Kidney (tissue), 13 donors: ENCODE measurements at regions not wholly inside any gene's neighbourhood (a gene's known extent, or its start where the extent isn't known, plus 50 kb on each side); places are given as distances from the start of the nearest gene placed in this dataset.

Experiments used
- DNase-seq, 5 donors: peaks; one replicate each; pipeline ENCODE4 v3.0.0-alpha.2; 2013 to 2020
- FAIRE-seq: peaks from 2 replicates; lab custom pipeline; 2012; peaks lifted over from hg19 to GRCh38; lab: Jason Lieb, UNC
- H3K27ac ChIP-seq, 2 donors: one replicate each; pipeline ENCODE4 v1.7.0; 2013; ENCODE audit warnings: low read depth in 2 of 2, low read length in 2 of 2, inconsistent platforms in 1 of 2
- H3K27me3 ChIP-seq: one replicate; pipeline ENCODE4 v1.7.1; 2013; ENCODE audit warnings: low read length, inconsistent platforms; ENCODE audit not compliant: control insufficient read depth, insufficient read depth
- H3K36me3 ChIP-seq, 3 donors: one replicate each; pipeline versions ENCODE4 v1.7.0 to v1.7.1; 2013; ENCODE audit warnings: low read length in 3 of 3, control low read depth in 1 of 3, inconsistent platforms in 1 of 3; ENCODE audit not compliant: insufficient read depth in 3 of 3, control insufficient read depth in 2 of 3
- H3K4me1 ChIP-seq, 3 donors: one replicate each; pipeline versions ENCODE4 v1.7.0 to v1.7.1; 2013; ENCODE audit warnings: low read length in 3 of 3, inconsistent platforms in 1 of 3, low read depth in 1 of 3; ENCODE audit not compliant: control insufficient read depth in 2 of 3, insufficient read depth in 2 of 3
- H3K4me3 ChIP-seq, 3 donors: one replicate each; pipeline versions ENCODE4 v1.7.0 to v1.8.1; 2013; ENCODE audit warnings: low read length in 3 of 3, control low read depth in 1 of 3, inconsistent platforms in 1 of 3
- H3K9ac ChIP-seq, 3 donors: one replicate each; pipeline versions ENCODE4 v1.7.0 to v1.7.1; 2013; ENCODE audit warnings: low read length in 3 of 3, control low read depth in 1 of 3, inconsistent platforms in 1 of 3
- H3K9me3 ChIP-seq, 3 donors: one replicate each; pipeline versions ENCODE4 v1.7.0 to v1.7.1; 2013; ENCODE audit warnings: low read length in 3 of 3, control low read depth in 1 of 3, inconsistent platforms in 1 of 3; ENCODE audit not compliant: control insufficient read depth in 2 of 3, insufficient read depth in 1 of 3
- CTCF ChIP-seq: IDR thresholded peaks from 3 replicates; pipeline ENCODE4 v1.5.1; 2012; ENCODE audit warnings: mild to moderate bottlenecking, moderate library complexity, borderline replicate concordance; ENCODE audit not compliant: insufficient read depth; ENCODE audit errors: extremely low read depth
- intact Hi-C: fragments of 100-400 bp; cut with DNase I; formaldehyde crosslinking; loops from one replicate; pipeline ENCODE4 v1.11.1; 2022
- donor health status: control.
- donor health status: control.
- donor health status: control.
- donor health status: control.
- donor health status: control.
- donor health status: DM: yes; HTN: yes; CAD: no.
- donor health status: Normal renal cell carcinoma (clear cell type).

GRCh38 chr4:89570931-89571330, 263.3 kb upstream of the GPRIN3 start:
- no peak for TF ChIP-seq CTCF
- Histone ChIP-seq H3K9me3 (no peaks in the 10 kb centered on the region), H3K4me1 (peaks cover 0 to 4% (median 0%) of the 10 kb centered on the region in 3 donors), H3K4me3 (no peak overlapping the region), H3K36me3 (no peaks in the 10 kb centered on the region), H3K9ac (no peak overlapping the region), H3K27me3 (no peaks in the 10 kb centered on the region), H3K27ac (no peak overlapping the region)
- FAIRE-seq: no peak
- intact Hi-C loops: no loop called here
- DNase-seq: no peak

GRCh38 chr4:89567936-89568335, 260.3 kb upstream of the GPRIN3 start:
- DNase-seq: peak in 1 of 5 donors; percentile 61
- intact Hi-C loops: no loop called here
- no peak for TF ChIP-seq CTCF
- Histone ChIP-seq H3K4me3 (no peak overlapping the region), H3K36me3 (no peaks in the 10 kb centered on the region), H3K9ac (no peak overlapping the region), H3K4me1 (peaks cover 0 to 4% (median 0%) of the 10 kb centered on the region in 3 donors), H3K27me3 (no peaks in the 10 kb centered on the region), H3K9me3 (no peaks in the 10 kb centered on the region), H3K27ac (no peak overlapping the region)
- no peak for FAIRE-seq

DNA sequence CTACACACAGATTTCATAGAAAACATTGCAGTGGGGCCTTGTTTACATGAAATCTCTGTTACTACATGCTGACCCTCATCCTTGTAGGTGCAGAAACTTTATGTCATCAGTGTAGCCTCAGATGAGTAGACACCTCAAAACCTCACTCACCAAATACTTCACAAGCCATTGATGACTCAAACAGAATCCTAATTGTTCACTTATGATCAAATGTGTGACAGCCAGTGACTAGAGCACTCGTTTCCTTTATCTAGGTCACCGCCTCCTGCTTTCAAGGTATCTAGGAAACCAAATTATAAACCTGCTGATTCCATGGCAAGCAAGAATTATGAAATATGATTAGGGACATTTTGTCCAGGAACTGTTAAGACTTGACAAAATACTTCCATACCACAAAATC, 255.8 kb upstream of the GPRIN3 start:
- no peak overlapping the region for H3K4me3 ChIP-seq
- TF ChIP-seq CTCF: no peak
- intact Hi-C loops: no loop called here
- no peak overlapping the region for H3K27ac ChIP-seq
- no peaks in the 10 kb centered on the region for H3K9me3 ChIP-seq
- H3K9ac ChIP-seq: no peak overlapping the region
- no peaks in the 10 kb centered on the region for H3K36me3 ChIP-seq
- H3K27me3 ChIP-seq: no peaks in the 10 kb centered on the region
- DNase-seq: no peak
- no peaks in the 10 kb centered on the region for H3K4me1 ChIP-seq
- FAIRE-seq: no peak

DNA sequence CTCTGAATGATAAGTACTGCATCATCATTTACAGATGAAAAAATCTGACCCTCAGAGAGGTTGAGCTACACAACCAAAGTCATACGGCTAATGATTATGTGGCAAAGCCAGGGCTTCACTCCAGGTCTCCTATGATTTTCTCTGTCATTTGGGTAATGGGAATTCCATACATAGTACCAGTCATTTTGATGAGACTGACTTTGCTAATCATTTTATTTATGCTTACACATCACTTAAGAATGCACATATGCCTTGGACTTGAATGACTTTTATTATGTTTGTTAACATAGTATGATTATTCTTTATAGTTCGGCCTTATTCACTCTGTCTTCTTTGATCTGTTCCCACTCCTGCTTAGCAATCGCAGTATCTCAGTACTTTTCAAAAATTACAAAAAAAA, 255.1 kb upstream of the GPRIN3 start:
- FAIRE-seq: no peak
- H3K9me3 ChIP-seq: no peaks in the 10 kb centered on the region

More for the DNA sequence above, 255.1 kb upstream of the GPRIN3 start:
- no peak for DNase-seq
- no peaks in the 10 kb centered on the region for H3K36me3 ChIP-seq
- H3K4me1 ChIP-seq: no peaks in the 10 kb centered on the region
- no peak for TF ChIP-seq CTCF
- H3K27ac ChIP-seq: no peak overlapping the region
- H3K4me3 ChIP-seq: no peak overlapping the region
- intact Hi-C loops: no loop called here
- no peaks in the 10 kb centered on the region for H3K27me3 ChIP-seq
- no peak overlapping the region for H3K9ac ChIP-seq
